ENCODE measurements at regions not wholly inside any gene's neighbourhood (a gene's known extent, or its start where the extent isn't known, plus 50 kb on each side); places are given as distances from the start of the nearest gene placed in this dataset.

GRCh38 chr2:12890481-12890991 lies 173.8 kb downstream of the TRIB2 start:
- TF ChIP-seq EZH2phosphoT487 (conservative IDR thresholded peaks at IDR 0.05; ENCODE audit: low read length), result no peak
- no peak for TF ChIP-seq CTCF (IDR thresholded peaks at IDR 0.05; ENCODE audit: insufficient read depth, low read length, poor library complexity, severe bottlenecking)
